B cell (primary cell): ENCODE measurements at regions not wholly inside any gene's neighbourhood (a gene's known extent, or its start where the extent isn't known, plus 50 kb on each side); places are given as distances from the start of the nearest gene placed in this dataset.

Source experiments
- ATAC-seq: fragments of 200-7000 bp; cut with Tn5 transposase; one replicate; pipeline ENCODE4 v1.10.0; 2021; ENCODE audit warnings: low read depth, mild to moderate bottlenecking, moderate number of reproducible peaks, moderate library complexity
- CTCF ChIA-PET: fragments of 350-600 bp; sonication (Branson Sonifier 250); formaldehyde crosslinking; loops from one replicate; lab custom pipeline; 2021; ENCODE audit warnings: antibody characterized with exemption, inconsistent platforms; lab: Charles Lee
- POLR2A ChIA-PET: fragments of 350-600 bp; sonication (Branson Sonifier 250); formaldehyde crosslinking; loops from one replicate; lab custom pipeline; 2021; ENCODE audit warnings: antibody characterized with exemption; lab: Charles Lee
- DNase-seq: peaks from one replicate; pipeline ENCODE4 v3.0.0; 2013
- H2AFZ ChIP-seq: 2 replicates; pipeline ENCODE4 v1.6.1; 2012; ENCODE audit warnings: mild to moderate bottlenecking, low read depth, low read length; ENCODE audit not compliant: insufficient read depth, poor library complexity, severe bottlenecking
- H3K27ac ChIP-seq, 2 donors: 1 replicate in 1 of 2; 2 replicates in 1 of 2; pipeline ENCODE4 v1.5.1; 2012 to 2013; ENCODE audit warnings: low read length in 2 of 2, mild to moderate bottlenecking in 2 of 2, moderate library complexity in 1 of 2
- H3K27me3 ChIP-seq, 4 experiments: fragments of 200-600 bp in 1 of 4; sonication (generic) in 1 of 4; replicated peaks in 1 of 4; 1 replicate in 2 of 4; 2 replicates in 2 of 4; pipeline versions ENCODE4 v1.6.1 to v1.7.0; 2013 to 2016; ENCODE audit warnings: low read length in 3 of 4, mild to moderate bottlenecking in 2 of 4, mixed read lengths in 1 of 4, moderate library complexity in 1 of 4; ENCODE audit not compliant: insufficient read depth in 4 of 4, control insufficient read depth in 3 of 4; ENCODE audit errors: control extremely low read depth in 1 of 4
- H3K36me3 ChIP-seq, 2 experiments: replicated peaks in 1 of 2; 1 replicate in 1 of 2; 2 replicates in 1 of 2; pipeline versions ENCODE4 v1.6.1 to v1.7.1; 2013; ENCODE audit warnings: low read length in 1 of 2; ENCODE audit not compliant: insufficient read depth in 2 of 2, control insufficient read depth in 1 of 2; ENCODE audit errors: control extremely low read depth in 1 of 2, extremely low read depth in 1 of 2
- H3K4me1 ChIP-seq, 2 donors: fragments of 200-600 bp in 1 of 2; sonication (generic) in 1 of 2; 1 replicate in 1 of 2; 2 replicates in 1 of 2; pipeline versions ENCODE4 v1.5.1 to v1.6.1; 2013 to 2017; ENCODE audit warnings: low read length in 2 of 2; ENCODE audit not compliant: control insufficient read depth in 2 of 2, insufficient read depth in 2 of 2
- H3K4me2 ChIP-seq: replicated peaks from 2 replicates; pipeline ENCODE3; 2012; ENCODE audit warnings: mild to moderate bottlenecking, low read depth, low read length; ENCODE audit not compliant: poor library complexity, severe bottlenecking
- H3K4me3 ChIP-seq, 5 experiments: fragments of 200-600 bp in 1 of 5; sonication (generic) in 1 of 5; 1 replicate in 3 of 5; 2 replicates in 2 of 5; pipeline versions ENCODE4 v1.5.1 to v1.7.0; 2011 to 2016; ENCODE audit warnings: low read length in 4 of 5, mild to moderate bottlenecking in 4 of 5, low read depth in 2 of 5, control low read depth in 1 of 5, moderate library complexity in 1 of 5; ENCODE audit not compliant: insufficient read depth in 1 of 5; ENCODE audit errors: control extremely low read depth in 1 of 5, extremely low read depth in 1 of 5
- H3K79me2 ChIP-seq: fragments of 200-600 bp; sonication (generic); one replicate; pipeline ENCODE4 v1.6.0; 2016; ENCODE audit warnings: low read length; ENCODE audit not compliant: control insufficient read depth, insufficient read depth
- H3K9ac ChIP-seq: fragments of 200-600 bp; sonication (generic); 2 replicates; pipeline ENCODE4 v1.6.1; 2017; ENCODE audit warnings: mild to moderate bottlenecking, low read length, moderate library complexity
- H3K9me3 ChIP-seq, 3 donors: one replicate each; pipeline versions ENCODE4 v1.6.1 to v1.7.1; 2013; ENCODE audit warnings: low read length in 2 of 3; ENCODE audit not compliant: control insufficient read depth in 2 of 3, insufficient read depth in 1 of 3; ENCODE audit errors: control extremely low read depth in 1 of 3
- H4K20me1 ChIP-seq: 2 replicates; pipeline ENCODE4 v1.6.0; 2012; ENCODE audit warnings: mild to moderate bottlenecking, low read length; ENCODE audit not compliant: insufficient read depth, control insufficient read depth, poor library complexity, severe bottlenecking
- H3K27ac Mint-ChIP-seq: one replicate; pipeline ENCODE4 v1.8.0; 2021; ENCODE audit warnings: mixed read lengths
- H3K27me3 Mint-ChIP-seq: one replicate; pipeline ENCODE4 v1.8.0; 2021; ENCODE audit warnings: mixed read lengths
- H3K4me1 Mint-ChIP-seq: one replicate; pipeline ENCODE4 v1.8.0; 2021; ENCODE audit warnings: mixed read lengths
- H3K4me3 Mint-ChIP-seq: one replicate; pipeline ENCODE4 v1.8.0; 2021; ENCODE audit warnings: mixed read lengths
- H3K9me3 Mint-ChIP-seq: one replicate; pipeline ENCODE4 v1.8.0; 2022; ENCODE audit warnings: mixed read lengths; ENCODE audit not compliant: insufficient read depth
- EZH2 ChIP-seq: IDR thresholded peaks from 2 replicates; pipeline ENCODE4 v1.6.1; 2012; ENCODE audit warnings: borderline replicate concordance, low read depth, mild to moderate bottlenecking, moderate library complexity, low read length; ENCODE audit not compliant: insufficient read depth, poor library complexity, severe bottlenecking
- WGBS: methylation state at CpG from one replicate; pipeline ENCODE4 v1.1.5; 2013; ENCODE audit warnings: missing lambda C conversion rate; ENCODE audit not compliant: insufficient coverage; 5-methylcytosine and 5-hydroxymethylcytosine counted together
- intact Hi-C: fragments of 100-400 bp; cut with micrococcal nuclease; formaldehyde crosslinking; loops from one replicate; pipeline ENCODE4 v1.10.0; 2022
- TF ChIP-seq, protein P1 (sequence below): fragments of 200-600 bp; IDR thresholded peaks from one replicate; pipeline ENCODE4 v1.8.0; 2022; ENCODE audit warnings: antibody characterized with exemption, mild to moderate bottlenecking

DNA sequence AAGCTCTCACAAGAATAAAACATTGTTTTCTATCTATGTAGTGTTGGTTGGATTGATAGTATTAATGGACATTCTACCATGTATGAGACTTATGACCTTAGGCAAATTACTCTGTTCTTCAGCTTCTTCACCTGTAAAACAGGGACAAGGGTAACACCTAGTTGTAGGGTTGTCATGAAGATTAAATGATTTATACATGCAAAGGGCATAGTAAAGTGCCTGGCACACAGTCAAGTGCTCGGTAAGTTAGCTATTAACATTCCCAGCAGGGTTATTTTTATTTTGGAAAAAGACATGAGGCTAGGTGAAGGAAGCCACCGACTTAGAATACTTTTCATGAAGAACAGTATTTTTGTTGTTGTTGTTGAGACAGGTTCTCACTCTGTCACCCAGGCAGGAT is 71.2 kb upstream of the PLXNC1 start:
- CTCF ChIA-PET = interaction anchor here (1.1 to 5.1 kb wide), 4 partner anchors 24 to 575 kb away, joined by 3 to 36 read pairs (median 8); no protein-coding TSS in a partner anchor

DNA sequence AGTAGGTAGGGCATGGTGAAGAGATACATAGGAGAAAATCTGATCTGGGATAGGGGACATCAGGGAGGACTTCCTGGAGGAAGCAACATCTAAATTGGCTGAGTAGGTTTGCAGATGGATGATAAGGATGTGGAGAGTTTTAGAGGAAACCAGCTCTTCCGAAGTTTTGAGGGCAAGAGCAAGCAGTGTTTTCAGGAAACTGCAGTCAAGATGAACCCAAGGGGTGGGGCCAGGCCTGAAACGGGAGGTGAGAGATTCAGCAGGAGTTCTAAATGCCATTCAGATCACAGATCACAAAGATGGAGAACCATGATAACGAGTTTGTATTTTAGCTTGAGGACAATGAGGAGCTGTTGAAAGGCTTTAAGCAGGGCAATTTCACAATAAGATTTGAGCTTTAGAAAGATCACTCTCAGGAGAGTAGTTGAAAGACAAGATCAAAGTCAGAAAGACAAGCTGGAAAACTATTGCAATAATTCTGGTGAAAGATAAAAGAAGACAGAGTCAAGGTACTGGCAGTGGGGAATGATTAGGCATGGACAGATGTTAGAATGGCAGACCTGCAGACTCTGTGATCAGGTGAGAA is 70.1 kb upstream of the PLXNC1 start:
- H3K79me2 ChIP-seq = no peaks in the 10 kb centered on the region
- POLR2A ChIA-PET = no interaction called here
- TF ChIP-seq EZH2 = no peak
- TF ChIP-seq, protein P1, sequence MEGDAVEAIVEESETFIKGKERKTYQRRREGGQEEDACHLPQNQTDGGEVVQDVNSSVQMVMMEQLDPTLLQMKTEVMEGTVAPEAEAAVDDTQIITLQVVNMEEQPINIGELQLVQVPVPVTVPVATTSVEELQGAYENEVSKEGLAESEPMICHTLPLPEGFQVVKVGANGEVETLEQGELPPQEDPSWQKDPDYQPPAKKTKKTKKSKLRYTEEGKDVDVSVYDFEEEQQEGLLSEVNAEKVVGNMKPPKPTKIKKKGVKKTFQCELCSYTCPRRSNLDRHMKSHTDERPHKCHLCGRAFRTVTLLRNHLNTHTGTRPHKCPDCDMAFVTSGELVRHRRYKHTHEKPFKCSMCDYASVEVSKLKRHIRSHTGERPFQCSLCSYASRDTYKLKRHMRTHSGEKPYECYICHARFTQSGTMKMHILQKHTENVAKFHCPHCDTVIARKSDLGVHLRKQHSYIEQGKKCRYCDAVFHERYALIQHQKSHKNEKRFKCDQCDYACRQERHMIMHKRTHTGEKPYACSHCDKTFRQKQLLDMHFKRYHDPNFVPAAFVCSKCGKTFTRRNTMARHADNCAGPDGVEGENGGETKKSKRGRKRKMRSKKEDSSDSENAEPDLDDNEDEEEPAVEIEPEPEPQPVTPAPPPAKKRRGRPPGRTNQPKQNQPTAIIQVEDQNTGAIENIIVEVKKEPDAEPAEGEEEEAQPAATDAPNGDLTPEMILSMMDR = no peak
- H3K27ac Mint-ChIP-seq = no peak overlapping the region
- no peak for DNase-seq
- H4K20me1 ChIP-seq = no peaks in the 10 kb centered on the region
- no peak overlapping the region for H3K4me3 Mint-ChIP-seq
- H3K9me3 Mint-ChIP-seq = peaks cover 2% of the 10 kb centered on the region
- peaks cover 54% of the 10 kb centered on the region for H3K27me3 Mint-ChIP-seq
- no peaks in the 10 kb centered on the region for H3K4me1 Mint-ChIP-seq
- intact Hi-C loops = no loop called here
- H3K27me3 ChIP-seq = peaks cover 0 to 7% (median 2%) of the 10 kb centered on the region in 4 experiments
- H3K36me3 ChIP-seq = no peaks in the 10 kb centered on the region
- H3K9ac ChIP-seq = no peak overlapping the region
- H3K4me2 ChIP-seq = no peak overlapping the region
- no peak for ATAC-seq
- H2AFZ ChIP-seq = no peak overlapping the region
- WGBS = 10% methylated on average over 3 of the region's 3 CpGs
- no peaks in the 10 kb centered on the region for H3K4me1 ChIP-seq
- H3K9me3 ChIP-seq = peaks cover 0 to 2% (median 0%) of the 10 kb centered on the region in 3 donors
- H3K27ac ChIP-seq = no peak overlapping the region
- CTCF ChIA-PET = interaction anchor here (5.1 kb wide), 1 partner anchor 23 kb away, joined by 36 read pairs; no protein-coding TSS in a partner anchor
- no peak overlapping the region for H3K4me3 ChIP-seq

More for the DNA sequence above, 71.2 kb upstream of the PLXNC1 start:
- H3K9ac ChIP-seq = no peak overlapping the region
- no peak overlapping the region for H3K27ac Mint-ChIP-seq
- ATAC-seq (no peak), DNase-seq (no peak)
- no peak overlapping the region for H3K27ac ChIP-seq
- no peaks in the 10 kb centered on the region for H3K9me3 ChIP-seq
- no peaks in the 10 kb centered on the region for H3K36me3 ChIP-seq
- POLR2A ChIA-PET = no interaction called here
- H2AFZ ChIP-seq = no peak overlapping the region
- no peak overlapping the region for H3K4me2 ChIP-seq
- WGBS = no CpG with 5 or more reads among the region's 2 CpGs
- no peaks in the 10 kb centered on the region for H3K4me1 Mint-ChIP-seq
- H3K79me2 ChIP-seq = no peaks in the 10 kb centered on the region
- no peaks in the 10 kb centered on the region for H4K20me1 ChIP-seq
- H3K4me1 ChIP-seq = no peaks in the 10 kb centered on the region
- TF ChIP-seq, protein P1 = no peak
- TF ChIP-seq EZH2 = no peak
- H3K27me3 Mint-ChIP-seq = peaks cover 54% of the 10 kb centered on the region
- no peaks in the 10 kb centered on the region for H3K9me3 Mint-ChIP-seq
- intact Hi-C loops = no loop called here
- H3K4me3 Mint-ChIP-seq = no peak overlapping the region
- no peak overlapping the region for H3K4me3 ChIP-seq
- H3K27me3 ChIP-seq = peaks cover 0 to 7% (median 2%) of the 10 kb centered on the region in 4 experiments
